H1 (cell line): ENCODE measurements at regions not wholly inside any gene's neighbourhood (a gene's known extent, or its start where the extent isn't known, plus 50 kb on each side); places are given as distances from the start of the nearest gene placed in this dataset.

Experiments
- ASH2L ChIP-seq: fragments of 200-600, 300-600 bp; sonication (generic); IDR thresholded peaks from one replicate; pipeline ENCODE4 v1.7.1; 2017; ENCODE audit warnings: low read length
- CBX5 ChIP-seq: fragments of 300-800, 300-1000 bp; sonication (generic); IDR thresholded peaks from 2 replicates; pipeline ENCODE4 v1.7.1; 2016; ENCODE audit warnings: antibody characterized with exemption, low read length, low read depth
- PHF8 ChIP-seq: fragments of 200-600 bp; sonication (generic); conservative IDR thresholded peaks from 2 replicates; pipeline ENCODE4 v1.7.1; 2012; ENCODE audit warnings: low read depth, mild to moderate bottlenecking, inconsistent platforms, low read length, moderate library complexity
- POLR2A ChIP-seq, 2 experiments: IDR thresholded peaks; 1 replicate in 1 of 2; 2 replicates in 1 of 2; pipeline ENCODE4 v1.6.1; 2011; ENCODE audit warnings: low read depth in 2 of 2, low read length in 2 of 2, mild to moderate bottlenecking in 2 of 2; ENCODE audit errors: control extremely low read depth in 1 of 2
- POLR2AphosphoS5 ChIP-seq: IDR thresholded peaks from 2 replicates; pipeline ENCODE4 v1.6.1; 2011; ENCODE audit warnings: low read depth, low read length
- SIX5 ChIP-seq: IDR thresholded peaks from 2 replicates; pipeline ENCODE4 v1.6.1; 2011; ENCODE audit warnings: mild to moderate bottlenecking, low read depth, low read length
- SRF ChIP-seq: IDR thresholded peaks from 2 replicates; pipeline ENCODE4 v1.6.1; 2011; ENCODE audit warnings: mild to moderate bottlenecking, low read depth, low read length, moderate library complexity
- TAF1 ChIP-seq: IDR thresholded peaks from 2 replicates; pipeline ENCODE4 v1.6.1; 2011; ENCODE audit warnings: mild to moderate bottlenecking, low read depth, low read length
- USF2 ChIP-seq: IDR thresholded peaks from 2 replicates; pipeline ENCODE4 v1.6.1; 2011; ENCODE audit warnings: low read length, improper control_type of control experiment
- TF ChIP-seq, protein P1 (sequence below), 3 experiments: IDR thresholded peaks; 1 replicate in 2 of 3; 2 replicates in 1 of 3; pipeline versions ENCODE4 v1.5.1 to v1.6.1; 2011; ENCODE audit warnings: low read length in 3 of 3, mild to moderate bottlenecking in 3 of 3, inconsistent platforms in 2 of 3, low read depth in 1 of 3, moderate library complexity in 1 of 3; ENCODE audit not compliant: insufficient read depth in 1 of 3; ENCODE audit errors: control extremely low read depth in 1 of 3

GRCh38 chr6:139857143-139857542 lies 482.7 kb upstream of the CITED2 start:
- TF ChIP-seq POLR2A (IDR thresholded peaks at IDR 0.05; ENCODE audit: control extremely low read depth in 1 of 2, low read depth in 2 of 2, low read length in 2 of 2): no peak
- TF ChIP-seq CBX5: no peak
- TF ChIP-seq USF2: no peak
- no peak for TF ChIP-seq TAF1
- TF ChIP-seq, protein P1, sequence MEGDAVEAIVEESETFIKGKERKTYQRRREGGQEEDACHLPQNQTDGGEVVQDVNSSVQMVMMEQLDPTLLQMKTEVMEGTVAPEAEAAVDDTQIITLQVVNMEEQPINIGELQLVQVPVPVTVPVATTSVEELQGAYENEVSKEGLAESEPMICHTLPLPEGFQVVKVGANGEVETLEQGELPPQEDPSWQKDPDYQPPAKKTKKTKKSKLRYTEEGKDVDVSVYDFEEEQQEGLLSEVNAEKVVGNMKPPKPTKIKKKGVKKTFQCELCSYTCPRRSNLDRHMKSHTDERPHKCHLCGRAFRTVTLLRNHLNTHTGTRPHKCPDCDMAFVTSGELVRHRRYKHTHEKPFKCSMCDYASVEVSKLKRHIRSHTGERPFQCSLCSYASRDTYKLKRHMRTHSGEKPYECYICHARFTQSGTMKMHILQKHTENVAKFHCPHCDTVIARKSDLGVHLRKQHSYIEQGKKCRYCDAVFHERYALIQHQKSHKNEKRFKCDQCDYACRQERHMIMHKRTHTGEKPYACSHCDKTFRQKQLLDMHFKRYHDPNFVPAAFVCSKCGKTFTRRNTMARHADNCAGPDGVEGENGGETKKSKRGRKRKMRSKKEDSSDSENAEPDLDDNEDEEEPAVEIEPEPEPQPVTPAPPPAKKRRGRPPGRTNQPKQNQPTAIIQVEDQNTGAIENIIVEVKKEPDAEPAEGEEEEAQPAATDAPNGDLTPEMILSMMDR (IDR thresholded peaks at IDR 0.05; ENCODE audit: control extremely low read depth in 1 of 3, insufficient read depth in 1 of 3, low read depth in 1 of 3, low read length in 3 of 3): no peak
- no peak for TF ChIP-seq ASH2L
- no peak for TF ChIP-seq POLR2AphosphoS5
- no peak for TF ChIP-seq SRF
- no peak for TF ChIP-seq PHF8
- TF ChIP-seq SIX5: no peak
